Esophagus squamous epithelium (tissue), 4 donors: ENCODE measurements at regions not wholly inside any gene's neighbourhood (a gene's known extent, or its start where the extent isn't known, plus 50 kb on each side); places are given as distances from the start of the nearest gene placed in this dataset.

Experiments used
- CTCF ChIP-seq, 6 experiments: fragments of 450-650 bp in 4 of 6; fragments of 200-600 bp in 2 of 6; sonication (generic) in 2 of 6; IDR thresholded peaks; one replicate each; pipeline ENCODE4 v1.5.1; 2016 to 2019; ENCODE audit warnings: antibody characterized with exemption in 6 of 6, mild to moderate bottlenecking in 4 of 6, moderate library complexity in 4 of 6
- POLR2A ChIP-seq, 4 donors: fragments of 450-650 bp; IDR thresholded peaks; one replicate each; pipeline ENCODE4 v1.6.1; 2017; ENCODE audit warnings: antibody characterized with exemption in 4 of 4, mild to moderate bottlenecking in 4 of 4, moderate library complexity in 3 of 4

- TF ChIP-seq CTCF (IDR thresholded peaks at IDR 0.05) (no peak), POLR2A (IDR thresholded peaks at IDR 0.05) (no peak)
Measured at GRCh38 chr2:104290566-104290891, 563.4 kb upstream of the POU3F3 start.
